Right cardiac atrium (tissue), 5 donors: ENCODE measurements at regions not wholly inside any gene's neighbourhood (a gene's known extent, or its start where the extent isn't known, plus 50 kb on each side); places are given as distances from the start of the nearest gene placed in this dataset.
A peak's percentile ranks its signal among the peaks of the same experiment; 100 is the strongest.

Source experiments
- ATAC-seq, 2 donors: fragments of 200-7000 bp; cut with Tn5 transposase; one replicate each; pipeline versions ENCODE4 v1.8.0 to v1.9.1; 2020; ENCODE audit warnings: moderate library complexity in 2 of 2, mild to moderate bottlenecking in 1 of 2
- DNase-seq, 3 donors: peaks; one replicate each; pipeline ENCODE4 v3.0.0-alpha.2; 2020
- H3K27ac ChIP-seq: one replicate; pipeline ENCODE4 v1.5.1; 2013; ENCODE audit warnings: mild to moderate bottlenecking, low read length, control low read depth, moderate library complexity
- H3K27me3 ChIP-seq: one replicate; pipeline ENCODE4 v1.6.1; 2013; ENCODE audit not compliant: control insufficient read depth, insufficient read depth
- H3K4me1 ChIP-seq: one replicate; pipeline ENCODE4 v1.6.1; 2013; ENCODE audit warnings: low read length; ENCODE audit not compliant: control insufficient read depth, insufficient read depth
- H3K4me3 ChIP-seq: one replicate; pipeline ENCODE4 v1.5.1; 2013; ENCODE audit warnings: low read length, control low read depth
- H3K9me3 ChIP-seq: one replicate; pipeline ENCODE4 v1.6.1; 2013; ENCODE audit warnings: low read length; ENCODE audit not compliant: control insufficient read depth
- WGBS: extraction: QIAGEN DNeasy Blood & Tissue Kit; methylation state at CpG from one replicate; pipeline ENCODE4 v1.1.7; 2013; 5-methylcytosine and 5-hydroxymethylcytosine counted together
- intact Hi-C, 4 donors: fragments of 100-400 bp; cut with DNase I; formaldehyde crosslinking; loops; one replicate each; pipeline versions ENCODE4 v1.11.0 to v1.14.0; 2022 to 2023
- donor health status: healthy with polysubstance abuse.
- donor health status: DM: no; HTN: yes; CAD: no.
- donor health status: DM: no; HTN: no; CAD: no.
- donor health status: DM: no; HTN: yes; CAD: no; lungs with severe emphysema.
- donor health status: DM: yes; HTN: yes; CAD: no.

DNA sequence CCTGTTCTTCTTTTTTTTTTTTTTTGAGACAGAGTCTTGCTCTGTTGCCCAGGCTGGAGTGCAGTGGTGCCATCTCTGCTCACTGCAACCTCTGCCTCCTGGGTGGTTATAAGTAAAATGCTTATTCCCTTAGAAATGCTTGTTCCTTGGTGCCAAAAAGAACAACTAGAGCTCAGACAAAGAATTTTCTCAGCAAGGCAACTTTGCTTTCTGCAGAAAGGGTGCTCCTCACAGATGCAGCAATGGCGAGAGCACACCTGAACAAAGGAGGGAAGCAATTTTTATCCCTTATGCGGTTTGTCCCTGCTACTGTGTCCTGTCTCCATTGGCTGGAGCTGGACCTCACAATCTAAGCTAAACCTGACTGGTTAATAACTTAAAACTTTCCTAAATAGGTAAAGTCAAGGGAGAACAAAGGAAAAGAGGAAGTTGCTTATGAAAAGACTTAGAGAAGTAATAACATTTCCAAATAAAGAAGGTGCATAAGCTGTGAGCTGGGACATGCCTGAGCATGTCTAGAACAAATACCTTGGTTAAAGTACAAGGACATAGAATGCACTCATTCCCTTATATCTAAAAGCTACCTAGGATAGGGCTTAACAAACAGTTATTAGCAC lies 90.0 kb upstream of the PRR5 start:
- H3K4me1 ChIP-seq = no peaks in the 10 kb centered on the region
- H3K4me3 ChIP-seq = no peak overlapping the region
- ATAC-seq = no peak
- intact Hi-C loops = no loop called here
- no peak overlapping the region for H3K27ac ChIP-seq
- no peak for DNase-seq
- no peaks in the 10 kb centered on the region for H3K27me3 ChIP-seq
- no peaks in the 10 kb centered on the region for H3K9me3 ChIP-seq
- WGBS = 91% methylated on average over 2 of the region's 2 CpGs

DNA sequence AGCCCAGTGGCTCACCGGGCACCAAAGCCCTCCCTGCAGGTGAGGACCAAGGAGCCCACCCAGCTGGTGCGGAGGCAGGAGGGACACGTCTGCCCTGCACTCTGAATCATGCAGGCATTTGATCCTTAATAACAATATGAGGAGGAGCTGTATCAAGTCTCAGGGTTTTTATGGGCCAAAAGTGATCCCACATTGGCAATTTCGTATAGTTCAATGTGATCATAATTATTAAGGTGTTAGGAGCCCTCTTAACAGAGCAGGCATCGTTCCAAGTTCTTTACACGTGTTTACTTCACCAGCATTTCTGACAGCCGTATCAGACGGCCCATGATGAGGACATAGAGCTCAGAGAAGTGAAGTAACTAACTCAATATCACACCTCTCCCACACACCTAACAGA lies 91.9 kb upstream of the PRR5 start:
- DNase-seq (no peak), ATAC-seq (no peak)
- Histone ChIP-seq H3K9me3 (no peaks in the 10 kb centered on the region), H3K4me3 (no peak overlapping the region), H3K27me3 (no peaks in the 10 kb centered on the region), H3K4me1 (no peaks in the 10 kb centered on the region), H3K27ac (no peak overlapping the region)
- intact Hi-C loops = no loop called here
- 88% methylated on average over 8 of the region's 8 CpGs for WGBS

DNA sequence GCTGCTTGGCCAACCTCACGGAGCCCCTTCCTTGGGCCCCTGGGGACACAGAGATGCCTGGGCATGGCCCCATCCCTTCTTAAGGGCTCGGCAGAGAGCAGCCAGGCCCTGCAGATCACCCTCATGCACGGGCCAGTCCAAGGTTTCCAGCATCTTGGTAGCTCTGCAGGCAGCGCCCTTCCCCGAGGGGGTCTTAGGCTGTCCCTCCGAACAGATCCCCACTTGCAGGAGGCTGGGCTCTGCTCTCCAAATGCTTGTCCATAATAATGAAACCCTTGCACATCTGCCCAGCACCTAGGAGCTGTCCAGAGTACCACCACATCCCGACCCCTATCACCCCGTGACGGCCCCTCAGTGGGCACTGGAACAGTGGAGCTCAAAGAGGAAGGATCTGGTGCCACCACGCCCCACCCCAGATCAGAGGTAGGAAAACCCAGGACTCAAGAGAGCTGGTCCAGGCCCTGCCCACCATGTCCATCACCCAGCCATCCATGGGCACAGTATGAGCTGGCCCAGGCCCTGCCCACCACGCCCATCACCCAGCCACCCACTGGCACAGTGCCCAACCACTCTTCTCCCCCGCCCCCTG lies 92.5 kb upstream of the PRR5 start:
- ATAC-seq (no peak), DNase-seq (peak in 1 of 3 donors; percentile 24)
- 78% methylated on average over 12 of the region's 12 CpGs for WGBS
- H3K27me3 ChIP-seq = no peaks in the 10 kb centered on the region
- H3K9me3 ChIP-seq = no peaks in the 10 kb centered on the region
- no peaks in the 10 kb centered on the region for H3K4me1 ChIP-seq
- no peak overlapping the region for H3K4me3 ChIP-seq
- intact Hi-C loops = no loop called here
- H3K27ac ChIP-seq = no peak overlapping the region

DNA sequence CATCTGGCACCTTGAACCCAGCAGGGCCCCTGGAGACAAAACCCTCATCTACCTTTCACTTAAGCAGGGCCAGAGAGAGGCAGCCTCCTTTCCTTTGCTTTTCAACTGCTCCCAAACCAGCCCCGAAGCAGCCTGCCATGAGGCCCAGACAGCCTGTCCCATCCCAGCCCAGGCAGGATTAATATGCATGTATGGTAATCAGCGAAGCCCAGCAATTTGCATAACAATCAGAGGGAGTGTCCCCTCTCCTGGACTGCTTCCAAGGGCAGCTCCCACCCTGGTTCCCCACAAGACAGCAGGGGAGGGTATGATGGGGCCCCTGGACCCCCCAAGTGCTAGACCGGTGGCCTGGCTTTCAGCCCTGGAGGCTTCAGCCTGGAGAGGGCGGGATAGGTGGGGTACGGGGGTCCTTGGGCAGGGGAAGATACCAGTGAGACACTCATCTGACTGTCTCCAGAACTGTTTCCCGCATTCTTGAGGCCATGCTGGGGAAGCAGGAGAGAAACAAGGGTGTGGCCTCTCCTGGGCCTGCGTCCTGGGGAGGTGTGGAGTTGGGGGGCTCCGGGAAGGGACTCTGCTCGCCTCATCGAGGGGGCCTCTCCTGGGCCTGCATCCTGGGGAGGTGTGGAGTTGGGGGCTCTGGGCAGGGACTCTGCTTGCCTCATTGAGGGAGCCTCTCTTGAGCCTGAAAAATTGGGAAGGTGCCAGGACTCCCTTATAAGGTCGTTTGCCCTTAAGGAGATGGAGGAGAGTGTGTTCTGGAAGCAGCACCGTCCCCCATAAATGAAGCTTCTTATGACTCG lies 93.2 kb upstream of the PRR5 start:
- Histone ChIP-seq H3K27me3 (no peaks in the 10 kb centered on the region), H3K4me1 (no peaks in the 10 kb centered on the region), H3K4me3 (no peak overlapping the region), H3K9me3 (no peaks in the 10 kb centered on the region), H3K27ac (no peak overlapping the region)
- DNase-seq (peak in 1 of 3 donors; percentile 24), ATAC-seq (peak; percentile 17 to 20)
- 52% methylated on average over 13 of the region's 13 CpGs for WGBS
- intact Hi-C loops = no loop called here

DNA sequence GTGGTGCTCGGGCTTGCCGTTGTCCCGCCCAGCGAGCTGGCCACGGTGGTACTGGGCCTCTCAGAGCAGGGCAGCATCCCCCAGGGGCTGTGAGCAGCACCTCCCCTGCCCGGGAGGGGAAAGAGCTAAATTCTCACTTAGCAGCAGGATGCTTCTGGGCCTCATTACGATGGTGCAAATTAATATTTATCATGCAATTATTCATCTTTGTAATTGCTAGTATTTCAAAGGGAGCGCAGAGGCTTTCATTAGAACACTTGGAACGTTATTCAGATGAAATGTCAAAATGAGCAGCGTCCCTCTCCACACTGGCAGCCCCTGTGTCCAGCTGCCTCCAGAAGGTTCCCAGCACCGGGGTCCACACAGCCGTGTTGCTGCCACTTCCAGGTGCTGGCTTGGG lies 95.9 kb upstream of the PRR5 start:
- ATAC-seq = no peak
- no peak overlapping the region for H3K4me3 ChIP-seq
- WGBS = 66% methylated on average over 12 of the region's 12 CpGs

DNA sequence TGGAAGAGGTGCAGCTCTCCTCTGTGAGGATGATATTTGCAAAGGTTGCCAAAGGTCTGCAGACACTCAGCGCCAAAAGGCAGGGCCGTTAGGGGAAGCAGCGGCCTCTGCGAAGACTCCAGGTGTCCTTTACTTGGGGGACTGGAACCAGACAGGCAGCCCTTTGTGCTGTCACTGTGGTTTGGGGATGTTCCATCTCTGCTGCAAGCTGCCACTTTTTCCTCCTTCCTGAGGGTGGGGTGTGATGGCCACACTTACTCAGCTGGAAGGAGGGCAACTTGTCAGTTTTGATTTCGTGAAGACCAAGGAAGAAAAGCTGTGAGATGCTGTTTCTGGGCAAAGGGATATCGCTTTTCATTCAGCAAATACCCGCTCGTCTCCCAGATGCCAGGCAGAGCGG lies 96.5 kb upstream of the PRR5 start:
- Histone ChIP-seq H3K4me1 (no peaks in the 10 kb centered on the region), H3K9me3 (no peaks in the 10 kb centered on the region), H3K27me3 (no peaks in the 10 kb centered on the region), H3K27ac (no peak overlapping the region), H3K4me3 (no peak overlapping the region)
- ATAC-seq (no peak), DNase-seq (peak in 1 of 3 donors; percentile 14)
- WGBS = 67% methylated on average over 9 of the region's 9 CpGs
- intact Hi-C loops = no loop called here

More for the DNA sequence above, 95.9 kb upstream of the PRR5 start:
- H3K4me1 ChIP-seq = no peaks in the 10 kb centered on the region
- DNase-seq = peak in 1 of 3 donors; percentile 26
- H3K9me3 ChIP-seq = no peaks in the 10 kb centered on the region
- intact Hi-C loops = no loop called here
- H3K27me3 ChIP-seq = no peaks in the 10 kb centered on the region
- no peak overlapping the region for H3K27ac ChIP-seq

DNA sequence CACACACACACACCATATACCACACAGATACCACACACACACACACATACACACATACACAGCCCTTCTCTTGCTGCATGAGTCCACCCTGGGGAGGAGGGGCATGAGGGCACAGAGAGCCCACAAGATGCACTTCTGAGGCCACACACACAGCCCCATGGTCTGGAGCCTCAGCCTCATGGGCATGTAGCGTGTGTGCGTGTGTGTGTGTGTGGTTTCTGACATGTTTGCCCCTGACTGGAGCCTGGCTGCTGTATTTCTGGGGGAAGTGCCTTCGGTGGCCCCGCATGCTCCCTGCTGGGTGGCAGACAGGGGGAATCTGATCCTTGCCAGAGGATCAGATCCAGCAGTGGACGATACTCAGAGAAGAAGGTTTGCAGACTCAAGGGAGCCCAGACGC lies 97.0 kb upstream of the PRR5 start:
- no peaks in the 10 kb centered on the region for H3K9me3 ChIP-seq
- 75% methylated on average over 6 of the region's 6 CpGs for WGBS
- no peaks in the 10 kb centered on the region for H3K27me3 ChIP-seq
- H3K4me3 ChIP-seq = no peak overlapping the region
- DNase-seq = no peak
- intact Hi-C loops = no loop called here
- no peak for ATAC-seq
- no peak overlapping the region for H3K27ac ChIP-seq
- H3K4me1 ChIP-seq = no peaks in the 10 kb centered on the region

DNA sequence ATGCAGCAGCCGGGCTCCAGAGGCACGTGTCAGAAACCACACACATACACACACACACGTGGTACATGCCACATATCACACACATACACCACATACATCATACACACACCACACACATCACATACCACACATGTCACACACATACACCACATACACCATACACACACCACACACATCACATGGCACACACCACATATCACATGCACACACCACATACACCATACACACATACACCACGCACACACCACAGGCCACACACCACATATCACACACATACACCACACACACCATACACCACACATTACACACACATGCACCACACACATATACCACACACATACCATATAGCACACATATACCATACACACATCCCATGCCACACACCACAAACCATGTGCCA lies 97.5 kb upstream of the PRR5 start:
- WGBS = 85% methylated on average over 4 of the region's 4 CpGs
- Histone ChIP-seq H3K27me3 (no peaks in the 10 kb centered on the region), H3K4me3 (no peak overlapping the region), H3K4me1 (no peaks in the 10 kb centered on the region), H3K27ac (no peak overlapping the region), H3K9me3 (no peaks in the 10 kb centered on the region)
- intact Hi-C loops = no loop called here
- no peak for DNase-seq
- ATAC-seq = no peak

DNA sequence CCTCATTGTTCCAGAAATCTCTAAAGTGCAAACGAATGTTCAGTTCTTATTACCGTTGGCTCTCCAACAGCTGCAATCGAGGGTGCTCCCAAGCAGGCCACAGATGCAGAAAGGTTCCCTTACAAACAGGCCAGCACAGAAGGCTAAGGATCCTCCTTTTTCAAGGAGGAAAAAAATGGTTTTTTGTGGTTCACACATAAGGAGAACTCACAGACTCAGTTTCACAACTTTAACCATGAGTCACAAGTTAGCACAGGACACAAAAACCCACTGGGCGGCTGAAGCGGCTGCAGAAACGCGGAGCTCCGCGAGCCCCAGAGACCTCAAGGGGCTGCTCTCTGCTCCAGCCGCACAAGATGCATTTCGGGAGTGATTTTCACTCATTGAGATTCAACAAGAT lies 98.2 kb upstream of the PRR5 start:
- DNase-seq = no peak
- Histone ChIP-seq H3K9me3 (no peaks in the 10 kb centered on the region), H3K4me3 (no peak overlapping the region), H3K4me1 (no peaks in the 10 kb centered on the region), H3K27me3 (no peaks in the 10 kb centered on the region), H3K27ac (no peak overlapping the region)
- no peak for ATAC-seq
- intact Hi-C loops = no loop called here
- 82% methylated on average over 11 of the region's 11 CpGs for WGBS

DNA sequence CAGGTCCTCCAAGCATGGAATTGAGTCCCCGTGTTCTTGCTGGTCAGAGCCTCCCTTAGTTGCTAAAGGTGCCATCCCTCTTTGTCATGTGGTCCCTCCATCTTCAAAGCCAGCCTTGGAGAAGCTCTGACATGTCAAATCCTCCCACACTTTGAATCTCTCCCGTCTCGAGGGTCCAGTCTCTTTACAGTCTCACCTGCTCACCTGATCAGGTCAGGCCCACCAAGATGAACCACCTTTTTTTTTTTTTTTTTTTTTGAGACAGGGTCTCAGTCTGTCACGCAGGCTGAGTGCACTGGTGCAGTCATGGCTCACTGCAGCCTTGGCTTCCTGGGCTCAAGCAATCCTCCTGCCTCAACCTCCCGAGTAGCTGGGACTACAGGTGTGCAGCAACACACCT lies 100.3 kb upstream of the PRR5 start:
- intact Hi-C loops = no loop called here
- H3K9me3 ChIP-seq = no peaks in the 10 kb centered on the region
- H3K27ac ChIP-seq = no peak overlapping the region
- H3K4me1 ChIP-seq = no peaks in the 10 kb centered on the region
- H3K4me3 ChIP-seq = no peak overlapping the region
- WGBS = 91% methylated on average over 5 of the region's 5 CpGs
- no peak for DNase-seq
- no peaks in the 10 kb centered on the region for H3K27me3 ChIP-seq
- ATAC-seq = no peak

DNA sequence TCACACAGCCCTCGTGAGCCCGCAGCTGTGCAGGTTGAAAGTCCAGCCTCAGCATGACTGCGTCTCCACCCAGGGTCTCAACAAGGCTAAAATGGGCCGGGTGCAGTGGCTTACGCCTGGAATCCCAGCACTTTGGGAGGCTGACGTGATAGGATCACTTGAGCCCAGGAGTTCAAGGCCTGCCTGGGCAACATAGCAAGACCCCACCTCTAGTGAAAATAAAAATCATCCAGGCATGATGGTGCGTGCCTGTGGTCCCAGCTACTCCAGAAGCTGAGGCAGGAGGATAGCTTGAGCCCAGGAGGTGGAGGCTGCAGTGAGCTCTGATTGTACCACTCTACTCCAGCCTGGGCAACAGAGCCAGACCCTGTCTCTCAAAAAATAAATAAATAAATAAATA lies 100.8 kb upstream of the PRR5 start:
- no peak overlapping the region for H3K4me3 ChIP-seq
- 84% methylated on average over 7 of the region's 7 CpGs for WGBS
- no peaks in the 10 kb centered on the region for H3K9me3 ChIP-seq
- DNase-seq = no peak
- intact Hi-C loops = no loop called here
- no peaks in the 10 kb centered on the region for H3K4me1 ChIP-seq
- no peak overlapping the region for H3K27ac ChIP-seq
- no peaks in the 10 kb centered on the region for H3K27me3 ChIP-seq
- ATAC-seq = no peak
